Fibroblast of lung (primary cell): ENCODE measurements at regions not wholly inside any gene's neighbourhood (a gene's known extent, or its start where the extent isn't known, plus 50 kb on each side); places are given as distances from the start of the nearest gene placed in this dataset.

Source experiments
- DNase-seq, 2 donors: peaks; one replicate each; pipeline versions ENCODE4 v3.0.0 to v3.0.0-alpha.2; 2010; ENCODE audit warnings: low read depth in 2 of 2
- H2AFZ ChIP-seq: 2 replicates; pipeline ENCODE4 v1.5.1; 2012; ENCODE audit warnings: low read length, control low read depth, inconsistent platforms
- H3K27ac ChIP-seq: 2 replicates; pipeline ENCODE4 v1.5.1; 2011; ENCODE audit warnings: low read length, control low read depth; ENCODE audit not compliant: insufficient read depth
- H3K27me3 ChIP-seq: 2 replicates; pipeline ENCODE4 v1.5.1; 2011; ENCODE audit warnings: mild to moderate bottlenecking, low read length; ENCODE audit not compliant: control insufficient read depth, insufficient read depth
- H3K36me3 ChIP-seq: 2 replicates; pipeline ENCODE4 v1.5.1; 2011; ENCODE audit warnings: low read length; ENCODE audit not compliant: control insufficient read depth, insufficient read depth
- H3K4me1 ChIP-seq: 2 replicates; pipeline ENCODE4 v1.5.1; 2011; ENCODE audit warnings: low read length; ENCODE audit not compliant: control insufficient read depth, insufficient read depth; ENCODE audit errors: extremely low read depth
- H3K4me2 ChIP-seq: 2 replicates; pipeline ENCODE4 v1.5.1; 2011; ENCODE audit warnings: low read length, control low read depth; ENCODE audit not compliant: insufficient read depth; ENCODE audit errors: extremely low read depth
- H3K4me3 ChIP-seq, 4 experiments: fragments of 200-600 bp in 1 of 4; sonication (generic) in 1 of 4; replicated peaks in 1 of 4; 2 replicates each; pipeline ENCODE4 v1.5.1; 2011 to 2016; ENCODE audit warnings: low read length in 4 of 4, low read depth in 3 of 4, mild to moderate bottlenecking in 3 of 4, control low read depth in 2 of 4, inconsistent platforms in 1 of 4, mixed read lengths in 1 of 4; ENCODE audit not compliant: insufficient read depth in 1 of 4; ENCODE audit errors: control extremely low read depth in 1 of 4
- H3K79me2 ChIP-seq: 2 replicates; pipeline ENCODE4 v1.5.1; 2012; ENCODE audit warnings: mild to moderate bottlenecking, low read length, inconsistent platforms; ENCODE audit not compliant: control insufficient read depth, insufficient read depth
- H3K9ac ChIP-seq: 2 replicates; pipeline ENCODE4 v1.5.1; 2011; ENCODE audit warnings: mild to moderate bottlenecking, low read length, control low read depth; ENCODE audit not compliant: insufficient read depth
- H3K9me3 ChIP-seq: 2 replicates; pipeline ENCODE4 v1.5.1; 2012; ENCODE audit warnings: low read depth, low read length; ENCODE audit not compliant: control insufficient read depth, insufficient read depth
- H4K20me1 ChIP-seq: 2 replicates; pipeline ENCODE4 v1.5.1; 2011; ENCODE audit warnings: low read length; ENCODE audit not compliant: control insufficient read depth, insufficient read depth; ENCODE audit errors: extremely low read depth
- EZH2 ChIP-seq: IDR thresholded peaks from 2 replicates; pipeline ENCODE4 v1.5.1; 2012; ENCODE audit warnings: low read length, control low read depth, mild to moderate bottlenecking; ENCODE audit errors: missing control alignments
- TF ChIP-seq, protein P1 (sequence below), 2 donors: IDR thresholded peaks in 1 of 2; conservative IDR thresholded peaks in 1 of 2; 1 replicate in 1 of 2; 2 replicates in 1 of 2; pipeline ENCODE4 v1.5.1; 2011 to 2012; ENCODE audit warnings: low read length in 2 of 2, control low read depth in 1 of 2, inconsistent platforms in 1 of 2, low read depth in 1 of 2, mild to moderate bottlenecking in 1 of 2

GRCh38 chr4:156710365-156711192 is 261.0 kb downstream of the PDGFC start:
- no peak overlapping the region for H2AFZ ChIP-seq
- TF ChIP-seq, protein P1, sequence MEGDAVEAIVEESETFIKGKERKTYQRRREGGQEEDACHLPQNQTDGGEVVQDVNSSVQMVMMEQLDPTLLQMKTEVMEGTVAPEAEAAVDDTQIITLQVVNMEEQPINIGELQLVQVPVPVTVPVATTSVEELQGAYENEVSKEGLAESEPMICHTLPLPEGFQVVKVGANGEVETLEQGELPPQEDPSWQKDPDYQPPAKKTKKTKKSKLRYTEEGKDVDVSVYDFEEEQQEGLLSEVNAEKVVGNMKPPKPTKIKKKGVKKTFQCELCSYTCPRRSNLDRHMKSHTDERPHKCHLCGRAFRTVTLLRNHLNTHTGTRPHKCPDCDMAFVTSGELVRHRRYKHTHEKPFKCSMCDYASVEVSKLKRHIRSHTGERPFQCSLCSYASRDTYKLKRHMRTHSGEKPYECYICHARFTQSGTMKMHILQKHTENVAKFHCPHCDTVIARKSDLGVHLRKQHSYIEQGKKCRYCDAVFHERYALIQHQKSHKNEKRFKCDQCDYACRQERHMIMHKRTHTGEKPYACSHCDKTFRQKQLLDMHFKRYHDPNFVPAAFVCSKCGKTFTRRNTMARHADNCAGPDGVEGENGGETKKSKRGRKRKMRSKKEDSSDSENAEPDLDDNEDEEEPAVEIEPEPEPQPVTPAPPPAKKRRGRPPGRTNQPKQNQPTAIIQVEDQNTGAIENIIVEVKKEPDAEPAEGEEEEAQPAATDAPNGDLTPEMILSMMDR (conservative IDR thresholded peaks at IDR 0.05 in 1 of 2, IDR thresholded peaks at IDR 0.05 in 1 of 2; ENCODE audit: low read depth in 1 of 2, low read length in 2 of 2) = no peak
- TF ChIP-seq EZH2 = no peak
- no peak overlapping the region for H3K4me3 ChIP-seq
- no peak overlapping the region for H3K27ac ChIP-seq
- no peaks in the 10 kb centered on the region for H3K9me3 ChIP-seq
- DNase-seq = peak in 1 of 2 donors; percentile 36
- no peaks in the 10 kb centered on the region for H3K4me1 ChIP-seq
- H3K4me2 ChIP-seq = no peak overlapping the region
- no peaks in the 10 kb centered on the region for H4K20me1 ChIP-seq
- H3K9ac ChIP-seq = no peak overlapping the region
- H3K27me3 ChIP-seq = no peaks in the 10 kb centered on the region
- no peaks in the 10 kb centered on the region for H3K79me2 ChIP-seq
- no peaks in the 10 kb centered on the region for H3K36me3 ChIP-seq

DNA sequence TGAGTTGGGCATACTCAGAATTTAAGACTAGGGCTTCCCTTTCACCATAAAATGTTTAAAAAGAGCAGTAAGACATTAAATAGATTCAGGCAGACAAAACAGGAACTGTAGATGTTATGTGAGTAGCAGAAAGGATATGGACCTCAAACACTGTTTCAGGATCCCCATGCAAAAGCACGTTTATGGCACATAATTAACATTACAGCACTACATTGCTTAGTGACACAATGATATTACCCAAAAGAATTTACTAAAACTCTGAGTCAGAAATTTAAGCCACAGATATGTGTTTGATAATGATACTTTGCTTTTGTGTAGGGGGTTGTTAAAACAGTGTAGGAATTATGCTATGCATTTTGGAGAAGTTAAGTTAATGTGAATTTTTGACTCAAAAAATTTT is 266.3 kb downstream of the PDGFC start:
- no peak overlapping the region for H3K27ac ChIP-seq
- H3K27me3 ChIP-seq = no peaks in the 10 kb centered on the region
- peak overlapping the region; percentile 7 for H2AFZ ChIP-seq
- H3K9me3 ChIP-seq = no peaks in the 10 kb centered on the region
- no peaks in the 10 kb centered on the region for H3K36me3 ChIP-seq
- H3K4me3 ChIP-seq = no peak overlapping the region
- H4K20me1 ChIP-seq = no peaks in the 10 kb centered on the region
- H3K9ac ChIP-seq = no peak overlapping the region
- TF ChIP-seq EZH2 = no peak
- TF ChIP-seq, protein P1 (conservative IDR thresholded peaks at IDR 0.05 in 1 of 2, IDR thresholded peaks at IDR 0.05 in 1 of 2; ENCODE audit: low read depth in 1 of 2, low read length in 2 of 2) = no peak
- no peak overlapping the region for H3K4me2 ChIP-seq
- H3K79me2 ChIP-seq = no peaks in the 10 kb centered on the region
- H3K4me1 ChIP-seq = peaks cover 2% of the 10 kb centered on the region
- peak; percentile 24 to 79 for DNase-seq

DNA sequence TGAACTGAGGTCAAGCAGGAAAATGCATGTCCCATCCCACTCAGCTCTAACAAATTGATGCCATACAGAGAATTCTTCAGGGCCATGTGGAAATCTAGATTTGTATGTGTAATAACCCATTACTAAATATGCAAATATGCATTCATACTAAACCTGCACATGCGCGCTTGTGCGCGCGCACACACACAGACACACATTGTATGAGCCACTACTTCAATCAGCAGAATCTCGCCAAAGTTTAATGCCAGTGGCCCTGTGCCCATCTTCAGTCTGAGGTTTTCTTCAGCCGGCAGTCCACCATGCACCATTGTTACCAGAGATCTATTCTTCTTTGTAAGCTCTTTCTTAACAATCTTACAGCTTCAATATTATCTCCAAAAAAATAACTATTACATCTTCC is 276.4 kb downstream of the PDGFC start:
- no peak overlapping the region for H3K9ac ChIP-seq
- no peak overlapping the region for H3K27ac ChIP-seq
- no peaks in the 10 kb centered on the region for H3K9me3 ChIP-seq
- no peak overlapping the region for H3K4me2 ChIP-seq
- no peaks in the 10 kb centered on the region for H4K20me1 ChIP-seq
- no peaks in the 10 kb centered on the region for H3K27me3 ChIP-seq
- H3K4me3 ChIP-seq = no peak overlapping the region
- H3K79me2 ChIP-seq = no peaks in the 10 kb centered on the region
- no peaks in the 10 kb centered on the region for H3K36me3 ChIP-seq
- H2AFZ ChIP-seq = no peak overlapping the region
- H3K4me1 ChIP-seq = no peaks in the 10 kb centered on the region
- no peak for DNase-seq
- no peak for TF ChIP-seq EZH2
- TF ChIP-seq, protein P1 (conservative IDR thresholded peaks at IDR 0.05 in 1 of 2, IDR thresholded peaks at IDR 0.05 in 1 of 2; ENCODE audit: low read depth in 1 of 2, low read length in 2 of 2) = no peak
